H1 (cell line): ENCODE measurements at regions not wholly inside any gene's neighbourhood (a gene's known extent, or its start where the extent isn't known, plus 50 kb on each side); places are given as distances from the start of the nearest gene placed in this dataset.

Source experiments
- CTCF ChIA-PET: fragments of 300-600 bp; sonication (Branson Sonifier 250); formaldehyde crosslinking; loops from one replicate; lab custom pipeline; 2021; ENCODE audit not compliant: partially characterized antibody; lab: Charles Lee
- POLR2A ChIA-PET: fragments of 300-600 bp; sonication (Branson Sonifier 250); formaldehyde crosslinking; loops from one replicate; lab custom pipeline; 2021; ENCODE audit warnings: inconsistent platforms; ENCODE audit not compliant: partially characterized antibody; lab: Charles Lee
- DNase-seq, 2 experiments: peaks; one replicate each; pipeline versions ENCODE4 v3.0.0 to v3.0.0-alpha.2; 2010 to 2022; ENCODE audit warnings: low spot score in 2 of 2, low read depth in 1 of 2, mixed read lengths in 1 of 2
- FAIRE-seq: peaks from 2 replicates; lab custom pipeline; 2011; peaks lifted over from hg19 to GRCh38; lab: Jason Lieb, UNC
- H2AFZ ChIP-seq: 2 replicates; pipeline ENCODE4 v1.8.1; 2012; ENCODE audit warnings: low read length, inconsistent platforms
- H2AK5ac ChIP-seq: 2 replicates; pipeline ENCODE4 v1.6.1; 2013; ENCODE audit warnings: low read depth, low read length
- H2BK120ac ChIP-seq: replicated peaks from 2 replicates; pipeline ENCODE3; 2013; ENCODE audit warnings: low read depth, low read length, inconsistent platforms
- H2BK12ac ChIP-seq: 2 replicates; pipeline ENCODE4 v1.6.1; 2013; ENCODE audit warnings: low read depth, low read length
- H2BK15ac ChIP-seq: 2 replicates; pipeline ENCODE4 v1.6.1; 2013; ENCODE audit warnings: low read length
- H2BK20ac ChIP-seq: 2 replicates; pipeline ENCODE4 v1.6.1; 2013; ENCODE audit warnings: low read length
- H2BK5ac ChIP-seq: 2 replicates; pipeline ENCODE4 v1.6.1; 2013; ENCODE audit warnings: low read depth, low read length
- H3K14ac ChIP-seq: 2 replicates; pipeline ENCODE4 v1.6.1; 2013; ENCODE audit warnings: inconsistent platforms; ENCODE audit not compliant: insufficient read length
- H3K18ac ChIP-seq: 2 replicates; pipeline ENCODE4 v1.6.1; 2013; ENCODE audit warnings: low read length; ENCODE audit errors: extremely low read depth
- H3K23ac ChIP-seq: 2 replicates; pipeline ENCODE4 v1.6.1; 2013; ENCODE audit warnings: inconsistent platforms; ENCODE audit not compliant: insufficient read length
- H3K23me2 ChIP-seq: 2 replicates; pipeline ENCODE4 v1.6.1; 2013; ENCODE audit warnings: low read depth, low read length
- H3K27ac ChIP-seq: 2 replicates; pipeline ENCODE4 v1.6.1; 2011; ENCODE audit warnings: low read depth, low read length, inconsistent platforms
- H3K27me3 ChIP-seq, 4 experiments: replicated peaks in 1 of 4; 1 replicate in 1 of 4; 2 replicates in 3 of 4; pipeline versions ENCODE4 v1.6.1 to v1.8.1; 2011 to 2013; ENCODE audit warnings: low read length in 3 of 4, mild to moderate bottlenecking in 3 of 4, inconsistent platforms in 2 of 4, mixed read lengths in 2 of 4, moderate library complexity in 1 of 4; ENCODE audit not compliant: control insufficient read depth in 3 of 4, insufficient read depth in 3 of 4; ENCODE audit errors: extremely low read depth in 1 of 4
- H3K36me3 ChIP-seq, 4 experiments: 2 replicates each; pipeline versions ENCODE4 v1.6.1 to v1.8.1; 2011 to 2013; ENCODE audit warnings: mild to moderate bottlenecking in 4 of 4, low read length in 3 of 4, moderate library complexity in 2 of 4, control low read depth in 1 of 4, inconsistent platforms in 1 of 4; ENCODE audit not compliant: insufficient read depth in 4 of 4, control insufficient read depth in 2 of 4
- H3K4ac ChIP-seq: replicated peaks from 2 replicates; pipeline ENCODE3; 2013; ENCODE audit warnings: low read length, low read depth, mixed read lengths, inconsistent platforms; ENCODE audit not compliant: insufficient read length
- H3K4me1 ChIP-seq, 4 experiments: replicated peaks in 1 of 4; 1 replicate in 1 of 4; 2 replicates in 3 of 4; pipeline versions ENCODE4 v1.6.1 to v1.8.1; 2011 to 2013; ENCODE audit warnings: low read length in 3 of 4, inconsistent platforms in 2 of 4, mixed read lengths in 1 of 4; ENCODE audit not compliant: insufficient read depth in 4 of 4, control insufficient read depth in 3 of 4
- H3K4me2 ChIP-seq, 2 experiments: 2 replicates each; pipeline versions ENCODE4 v1.6.1 to v1.8.1; 2011 to 2013; ENCODE audit warnings: low read depth in 2 of 2, low read length in 2 of 2, control low read depth in 1 of 2, inconsistent platforms in 1 of 2, mild to moderate bottlenecking in 1 of 2; ENCODE audit not compliant: insufficient read depth in 1 of 2
- H3K4me3 ChIP-seq, 4 experiments: fragments of 200-600, 300-600 bp in 1 of 4; sonication (generic), shearing (Covaris generic), sonication (Bioruptor Twin) in 1 of 4; 2 replicates each; pipeline versions ENCODE4 v1.5.1 to v1.8.1; 2011 to 2016; ENCODE audit warnings: low read length in 4 of 4, low read depth in 3 of 4, control low read depth in 2 of 4, inconsistent platforms in 2 of 4, mild to moderate bottlenecking in 2 of 4, mixed read lengths in 1 of 4, moderate library complexity in 1 of 4; ENCODE audit not compliant: insufficient read depth in 2 of 4; ENCODE audit errors: extremely low read depth in 1 of 4
- H3K56ac ChIP-seq: replicated peaks from 2 replicates; pipeline ENCODE3; 2013; ENCODE audit warnings: low read depth, mild to moderate bottlenecking, mixed read lengths, low read length, inconsistent platforms; ENCODE audit not compliant: insufficient read length
- H3K79me1 ChIP-seq: 2 replicates; pipeline ENCODE4 v1.6.1; 2013; ENCODE audit warnings: low read depth, low read length, control low read depth
- H3K79me2 ChIP-seq, 2 experiments: 2 replicates each; pipeline versions ENCODE4 v1.6.1 to v1.8.1; 2012 to 2013; ENCODE audit warnings: low read length in 2 of 2, mild to moderate bottlenecking in 2 of 2, inconsistent platforms in 1 of 2; ENCODE audit not compliant: insufficient read depth in 2 of 2, control insufficient read depth in 1 of 2
- H3K9ac ChIP-seq, 4 experiments: replicated peaks in 1 of 4; 1 replicate in 1 of 4; 2 replicates in 3 of 4; pipeline versions ENCODE4 v1.6.1 to v1.8.1; 2011 to 2013; ENCODE audit warnings: low read depth in 3 of 4, low read length in 3 of 4, control low read depth in 2 of 4, mild to moderate bottlenecking in 2 of 4, moderate library complexity in 2 of 4, inconsistent platforms in 1 of 4; ENCODE audit errors: extremely low read depth in 1 of 4
- H3K9me3 ChIP-seq, 2 experiments: 2 replicates each; pipeline versions ENCODE4 v1.6.1 to v1.8.1; 2012 to 2013; ENCODE audit warnings: mild to moderate bottlenecking in 2 of 2, moderate library complexity in 2 of 2, control low read depth in 1 of 2, inconsistent platforms in 1 of 2, low read depth in 1 of 2, low read length in 1 of 2, mixed read lengths in 1 of 2; ENCODE audit not compliant: insufficient read depth in 2 of 2
- H4K20me1 ChIP-seq, 2 experiments: replicated peaks in 1 of 2; 2 replicates each; pipeline versions ENCODE3 to v1.8.1; 2011 to 2013; ENCODE audit warnings: inconsistent platforms in 2 of 2, low read length in 2 of 2, mild to moderate bottlenecking in 1 of 2; ENCODE audit not compliant: insufficient read depth in 2 of 2, control insufficient read depth in 1 of 2
- H4K5ac ChIP-seq: 2 replicates; pipeline ENCODE4 v1.6.1; 2013; ENCODE audit warnings: low read length, low read depth, mixed read lengths, inconsistent platforms; ENCODE audit not compliant: insufficient read length
- H4K8ac ChIP-seq: 2 replicates; pipeline ENCODE4 v1.8.0; 2013; ENCODE audit warnings: mild to moderate bottlenecking, moderate library complexity, low read length, inconsistent platforms; ENCODE audit not compliant: insufficient read depth; ENCODE audit errors: extremely low read depth
- H4K91ac ChIP-seq: replicated peaks from 2 replicates; pipeline ENCODE3; 2013; ENCODE audit warnings: low read length, mixed read lengths, inconsistent platforms; ENCODE audit not compliant: insufficient read length
- CREB1 ChIP-seq: IDR thresholded peaks from 2 replicates; pipeline ENCODE4 v1.6.1; 2012; ENCODE audit warnings: inconsistent platforms
- FOSL1 ChIP-seq: IDR thresholded peaks from 2 replicates; pipeline ENCODE4 v1.6.1; 2011; ENCODE audit warnings: mild to moderate bottlenecking, low read depth, low read length, moderate library complexity; ENCODE audit not compliant: insufficient read depth
- POLR2AphosphoS5 ChIP-seq: IDR thresholded peaks from 2 replicates; pipeline ENCODE4 v1.6.1; 2011; ENCODE audit warnings: low read depth, low read length
- SAP30 ChIP-seq: fragments of 300-600 bp; sonication (generic); IDR thresholded peaks from 2 replicates; pipeline ENCODE4 v1.7.1; 2012; ENCODE audit warnings: low read length, moderate library complexity, mild to moderate bottlenecking, inconsistent platforms; ENCODE audit not compliant: insufficient read depth, insufficient replicate concordance
- SIN3A ChIP-seq, 2 experiments: IDR thresholded peaks in 1 of 2; conservative IDR thresholded peaks in 1 of 2; 2 replicates each; pipeline ENCODE4 v1.6.1; 2011 to 2012; ENCODE audit warnings: low read length in 2 of 2, improper control_type of control experiment in 1 of 2, low read depth in 1 of 2, mild to moderate bottlenecking in 1 of 2
- SUZ12 ChIP-seq: fragments of 200-600 bp; sonication (generic); IDR thresholded peaks from 2 replicates; pipeline ENCODE4 v1.6.1; 2012; ENCODE audit warnings: mild to moderate bottlenecking, inconsistent platforms, low read length, moderate library complexity, mixed read lengths
- TAF7 ChIP-seq: optimal IDR thresholded peaks from 2 replicates; pipeline ENCODE3; 2011; ENCODE audit warnings: low read depth, mild to moderate bottlenecking, inconsistent platforms, low read length, moderate library complexity, borderline replicate concordance
- TBP ChIP-seq: IDR thresholded peaks from 2 replicates; pipeline ENCODE4 v1.6.1; 2011; ENCODE audit warnings: low read depth, low read length, improper control_type of control experiment
- YY1 ChIP-seq: IDR thresholded peaks from 2 replicates; pipeline ENCODE4 v1.6.1; 2011; ENCODE audit warnings: low read depth, mild to moderate bottlenecking, low read length
- WGBS, 2 experiments: shearing (Covaris generic) in 1 of 2; methylation state at CpG; one replicate each; pipeline versions ENCODE4 v1.1.6 to v1.1.7; 2013 to 2015; ENCODE audit warnings: low lambda C conversion rate in 2 of 2, mixed read lengths in 2 of 2, inconsistent platforms in 1 of 2, low coverage in 1 of 2, missing lambda C conversion rate in 1 of 2; ENCODE audit not compliant: insufficient replicate concordance in 2 of 2, insufficient coverage in 1 of 2, insufficient read length in 1 of 2; ENCODE audit errors: extremely low coverage in 1 of 2, missing lambda C conversion rate in 1 of 2; 5-methylcytosine and 5-hydroxymethylcytosine counted together

DNA sequence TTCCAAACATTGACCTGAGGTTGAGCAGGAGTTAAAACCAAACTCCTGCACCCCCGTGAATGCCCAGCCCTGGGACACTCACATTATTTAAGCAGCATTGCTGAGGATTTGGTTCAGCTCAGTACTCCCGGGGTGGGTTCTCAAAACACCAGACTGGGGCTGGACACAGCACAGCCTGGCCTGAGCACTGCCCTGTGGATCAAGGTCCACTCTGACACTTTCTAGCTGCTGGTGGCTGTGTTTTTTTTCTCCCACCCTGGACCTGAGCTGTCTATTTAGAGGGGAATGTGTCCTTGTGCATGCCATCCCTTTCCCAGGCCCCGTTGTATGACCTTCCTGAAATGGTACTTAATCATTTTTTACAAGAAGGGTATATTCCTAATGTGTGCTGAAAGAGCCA, 94.7 kb upstream of the GJB6 start:
- no peak for TF ChIP-seq TBP
- no peak for TF ChIP-seq SIN3A (conservative IDR thresholded peaks at IDR 0.05 in 1 of 2, IDR thresholded peaks at IDR 0.05 in 1 of 2; ENCODE audit: low read depth in 1 of 2, low read length in 2 of 2)
- no peak for TF ChIP-seq TAF7
- TF ChIP-seq YY1, result no peak
- no peak for TF ChIP-seq CREB1
- no peak for TF ChIP-seq SAP30
- no peak for TF ChIP-seq POLR2AphosphoS5
- no peak for TF ChIP-seq FOSL1
- no peak for TF ChIP-seq SUZ12
- whole genome bisulfite sequencing, 2 experiments, result 94% methylated on average over 3 of the region's 3 CpGs; no CpG with 5 or more reads in 1 of the 2 experiments
- ChIA-PET POLR2A (no interaction called here), CTCF (interaction anchor here (1.2 kb wide), 1 partner anchor 169 kb away, joined by 3 read pairs; no protein-coding TSS in a partner anchor)
- Histone ChIP-seq H4K5ac (no peak overlapping the region), H3K4me1 (no peaks in the 10 kb centered on the region), H3K14ac (no peak overlapping the region), H3K23me2 (no peaks in the 10 kb centered on the region), H4K91ac (no peak overlapping the region), H2BK120ac (no peak overlapping the region), H3K9ac (no peak overlapping the region), H3K4me3 (no peak overlapping the region), H2BK15ac (no peak overlapping the region), H3K79me2 (no peaks in the 10 kb centered on the region), H3K18ac (no peak overlapping the region), H2BK20ac (no peak overlapping the region), H2AFZ (no peak overlapping the region), H3K27ac (no peak overlapping the region), H2AK5ac (no peak overlapping the region), H3K9me3 (peaks cover 6 to 7% of the 10 kb centered on the region in 2 experiments), H3K4me2 (no peak overlapping the region), H4K8ac (no peak overlapping the region), H3K27me3 (no peaks in the 10 kb centered on the region), H3K4ac (no peak overlapping the region), H3K23ac (no peak overlapping the region), H2BK12ac (no peak overlapping the region), H2BK5ac (no peak overlapping the region), H4K20me1 (no peaks in the 10 kb centered on the region), H3K56ac (no peak overlapping the region), H3K79me1 (no peaks in the 10 kb centered on the region), H3K36me3 (no peaks in the 10 kb centered on the region)
- DNase-seq (no peak), FAIRE-seq (no peak)
